Embryonic facial prominence (tissue), 1 donor: ENCODE measurements at regions not wholly inside any gene's neighbourhood (a gene's known extent, or its start where the extent isn't known, plus 50 kb on each side); places are given as distances from the start of the nearest gene placed in this dataset.

Experiments
- DNase-seq: peaks from one replicate; pipeline ENCODE4 v3.0.0-alpha.2; 2016; ENCODE audit errors: extremely low spot score

- no peak for DNase-seq
These were observed 1740.3 kb downstream of the STIM2 start for GRCh38 chr4:28600958-28601357.

- no peak for DNase-seq
These were observed 1761.0 kb downstream of the STIM2 start for GRCh38 chr4:28621591-28621990.

- DNase-seq = no peak
These were observed 1776.3 kb downstream of the STIM2 start for GRCh38 chr4:28636971-28637370.

- DNase-seq = no peak
These were observed 1779.1 kb downstream of the STIM2 start for GRCh38 chr4:28639747-28640146.

- DNase-seq = no peak
These were observed 1794.0 kb downstream of the STIM2 start for GRCh38 chr4:28654618-28655017.

- no peak for DNase-seq
These were observed 1804.7 kb downstream of the STIM2 start for GRCh38 chr4:28665306-28665705.

- no peak for DNase-seq
These were observed 1814.9 kb downstream of the STIM2 start for GRCh38 chr4:28675582-28675981.

- DNase-seq = no peak
These were observed 1817.2 kb downstream of the STIM2 start for GRCh38 chr4:28677808-28678207.

- no peak for DNase-seq
These were observed 1822.2 kb downstream of the STIM2 start for GRCh38 chr4:28682847-28683246.

GRCh38 chr4:28686618-28687017 lies 1826.0 kb downstream of the STIM2 start:
- DNase-seq = no peak

- DNase-seq = no peak
These were observed 1830.2 kb downstream of the STIM2 start for GRCh38 chr4:28690890-28691289.

GRCh38 chr4:28702571-28702970 lies 1841.9 kb downstream of the STIM2 start:
- DNase-seq = no peak

- no peak for DNase-seq
These were observed 1849.2 kb downstream of the STIM2 start for GRCh38 chr4:28709891-28710290.

GRCh38 chr4:28723371-28723770 lies 1862.7 kb downstream of the STIM2 start:
- no peak for DNase-seq

- DNase-seq = no peak
These were observed 1863.6 kb downstream of the STIM2 start for GRCh38 chr4:28724239-28724638.

GRCh38 chr4:28730304-28730703 lies 1869.7 kb downstream of the STIM2 start:
- DNase-seq = no peak

- no peak for DNase-seq
These were observed 1883.4 kb downstream of the STIM2 start for GRCh38 chr4:28744066-28744465.

GRCh38 chr4:28754376-28754775 lies 1893.7 kb downstream of the STIM2 start:
- DNase-seq = no peak

GRCh38 chr4:28755081-28755480 lies 1894.4 kb downstream of the STIM2 start:
- no peak for DNase-seq

GRCh38 chr4:28759064-28759463 lies 1898.4 kb downstream of the STIM2 start:
- no peak for DNase-seq

- no peak for DNase-seq
These were observed 1899.4 kb downstream of the STIM2 start for GRCh38 chr4:28760003-28760402.

- no peak for DNase-seq
These were observed 1911.4 kb downstream of the STIM2 start for GRCh38 chr4:28772066-28772465.

- no peak for DNase-seq
These were observed 1912.1 kb downstream of the STIM2 start for GRCh38 chr4:28772788-28773187.

- DNase-seq = no peak
These were observed 1913.7 kb downstream of the STIM2 start for GRCh38 chr4:28774344-28774743.

- DNase-seq = no peak
These were observed 1915.4 kb downstream of the STIM2 start for GRCh38 chr4:28776004-28776403.
